Lower lobe of right lung (tissue), 2 donors: ENCODE measurements at regions not wholly inside any gene's neighbourhood (a gene's known extent, or its start where the extent isn't known, plus 50 kb on each side); places are given as distances from the start of the nearest gene placed in this dataset.

Source experiments
- ATAC-seq, 2 donors: fragments of 200-7000 bp; cut with Tn5 transposase; one replicate each; pipeline ENCODE4 v1.9.1; 2020 to 2022; ENCODE audit warnings: mild to moderate bottlenecking in 2 of 2, moderate library complexity in 2 of 2
- DNase-seq: peaks from one replicate; pipeline ENCODE4 v3.0.0-alpha.2; 2020
- H3K27ac ChIP-seq: fragments of 200-600 bp; one replicate; pipeline ENCODE4 v1.8.0; 2022
- H3K27me3 ChIP-seq: fragments of 200-600 bp; one replicate; pipeline ENCODE4 v1.8.0; 2022; ENCODE audit warnings: low read depth
- H3K36me3 ChIP-seq: fragments of 200-600 bp; one replicate; pipeline ENCODE4 v1.8.0; 2022; ENCODE audit warnings: mild to moderate bottlenecking
- H3K4me1 ChIP-seq: fragments of 200-600 bp; one replicate; pipeline ENCODE4 v1.8.0; 2022
- H3K4me3 ChIP-seq: fragments of 200-600 bp; one replicate; pipeline ENCODE4 v1.8.0; 2022; ENCODE audit warnings: mild to moderate bottlenecking
- H3K9me3 ChIP-seq: fragments of 200-600 bp; one replicate; pipeline ENCODE4 v1.8.0; 2022
- CTCF ChIP-seq: fragments of 200-600 bp; IDR thresholded peaks from one replicate; pipeline ENCODE4 v1.8.0; 2022; ENCODE audit warnings: antibody characterized with exemption, mild to moderate bottlenecking
- intact Hi-C: fragments of 100-400 bp; cut with DNase I; formaldehyde crosslinking; loops from one replicate; pipeline ENCODE4 v1.11.0; 2022
- donor health status: DM: no; HTN: yes; CAD: no; lungs with severe emphysema.

- DNase-seq: no peak
- TF ChIP-seq CTCF: no peak
- ATAC-seq: no peak
- no peaks in the 10 kb centered on the region for H3K27me3 ChIP-seq
- H3K4me3 ChIP-seq: no peak overlapping the region
- no peaks in the 10 kb centered on the region for H3K4me1 ChIP-seq
- no peaks in the 10 kb centered on the region for H3K9me3 ChIP-seq
- intact Hi-C loops: no loop called here
- no peak overlapping the region for H3K27ac ChIP-seq
- no peaks in the 10 kb centered on the region for H3K36me3 ChIP-seq
Measured at GRCh38 chr10:106442223-106442622, 722.3 kb downstream of the SORCS1 start.

GRCh38 chr10:106440767-106441166 lies 723.7 kb downstream of the SORCS1 start:
- Histone ChIP-seq H3K36me3 (no peaks in the 10 kb centered on the region), H3K9me3 (no peaks in the 10 kb centered on the region), H3K4me1 (no peaks in the 10 kb centered on the region), H3K27ac (no peak overlapping the region), H3K4me3 (no peak overlapping the region), H3K27me3 (no peaks in the 10 kb centered on the region)
- no peak for ATAC-seq
- intact Hi-C loops: no loop called here
- no peak for TF ChIP-seq CTCF
- no peak for DNase-seq

GRCh38 chr10:106440355-106440754 lies 724.2 kb downstream of the SORCS1 start:
- Histone ChIP-seq H3K27me3 (no peaks in the 10 kb centered on the region), H3K27ac (no peak overlapping the region), H3K4me1 (no peaks in the 10 kb centered on the region), H3K36me3 (no peaks in the 10 kb centered on the region), H3K4me3 (no peak overlapping the region), H3K9me3 (no peaks in the 10 kb centered on the region)
- intact Hi-C loops: no loop called here
- ATAC-seq: no peak
- TF ChIP-seq CTCF: no peak
- no peak for DNase-seq

- intact Hi-C loops: no loop called here
- DNase-seq (no peak), ATAC-seq (no peak)
- no peak overlapping the region for H3K4me3 ChIP-seq
- TF ChIP-seq CTCF: no peak
- no peaks in the 10 kb centered on the region for H3K27me3 ChIP-seq
- no peak overlapping the region for H3K27ac ChIP-seq
- no peaks in the 10 kb centered on the region for H3K4me1 ChIP-seq
- H3K36me3 ChIP-seq: no peaks in the 10 kb centered on the region
- no peaks in the 10 kb centered on the region for H3K9me3 ChIP-seq
Measured at GRCh38 chr10:106439366-106439765, 725.1 kb downstream of the SORCS1 start.

- H3K4me3 ChIP-seq: no peak overlapping the region
- H3K27me3 ChIP-seq: no peaks in the 10 kb centered on the region
- H3K36me3 ChIP-seq: no peaks in the 10 kb centered on the region
- TF ChIP-seq CTCF: no peak
- no peak overlapping the region for H3K27ac ChIP-seq
- H3K9me3 ChIP-seq: no peaks in the 10 kb centered on the region
- no peaks in the 10 kb centered on the region for H3K4me1 ChIP-seq
- DNase-seq (no peak), ATAC-seq (no peak)
- intact Hi-C loops: no loop called here
Measured at GRCh38 chr10:106438386-106438785, 726.1 kb downstream of the SORCS1 start.

- H3K9me3 ChIP-seq: no peaks in the 10 kb centered on the region
- no peak for DNase-seq
- TF ChIP-seq CTCF: no peak
- intact Hi-C loops: no loop called here
- H3K27ac ChIP-seq: no peak overlapping the region
- H3K4me1 ChIP-seq: no peaks in the 10 kb centered on the region
- H3K27me3 ChIP-seq: no peaks in the 10 kb centered on the region
- no peak for ATAC-seq
- no peak overlapping the region for H3K4me3 ChIP-seq
- no peaks in the 10 kb centered on the region for H3K36me3 ChIP-seq
Measured at GRCh38 chr10:106436123-106436715, 728.3 kb downstream of the SORCS1 start.
